Fibroblast of lung (primary cell): ENCODE measurements at regions not wholly inside any gene's neighbourhood (a gene's known extent, or its start where the extent isn't known, plus 50 kb on each side); places are given as distances from the start of the nearest gene placed in this dataset.

Experiments used
- DNase-seq, 2 donors: peaks; one replicate each; pipeline versions ENCODE4 v3.0.0 to v3.0.0-alpha.2; 2010; ENCODE audit warnings: low read depth in 2 of 2
- H2AFZ ChIP-seq: 2 replicates; pipeline ENCODE4 v1.5.1; 2012; ENCODE audit warnings: low read length, control low read depth, inconsistent platforms
- H3K27ac ChIP-seq: 2 replicates; pipeline ENCODE4 v1.5.1; 2011; ENCODE audit warnings: low read length, control low read depth; ENCODE audit not compliant: insufficient read depth
- H3K27me3 ChIP-seq: 2 replicates; pipeline ENCODE4 v1.5.1; 2011; ENCODE audit warnings: mild to moderate bottlenecking, low read length; ENCODE audit not compliant: control insufficient read depth, insufficient read depth
- H3K36me3 ChIP-seq: 2 replicates; pipeline ENCODE4 v1.5.1; 2011; ENCODE audit warnings: low read length; ENCODE audit not compliant: control insufficient read depth, insufficient read depth
- H3K4me1 ChIP-seq: 2 replicates; pipeline ENCODE4 v1.5.1; 2011; ENCODE audit warnings: low read length; ENCODE audit not compliant: control insufficient read depth, insufficient read depth; ENCODE audit errors: extremely low read depth
- H3K4me2 ChIP-seq: 2 replicates; pipeline ENCODE4 v1.5.1; 2011; ENCODE audit warnings: low read length, control low read depth; ENCODE audit not compliant: insufficient read depth; ENCODE audit errors: extremely low read depth
- H3K4me3 ChIP-seq, 4 experiments: fragments of 200-600 bp in 1 of 4; sonication (generic) in 1 of 4; replicated peaks in 1 of 4; 2 replicates each; pipeline ENCODE4 v1.5.1; 2011 to 2016; ENCODE audit warnings: low read length in 4 of 4, low read depth in 3 of 4, mild to moderate bottlenecking in 3 of 4, control low read depth in 2 of 4, inconsistent platforms in 1 of 4, mixed read lengths in 1 of 4; ENCODE audit not compliant: insufficient read depth in 1 of 4; ENCODE audit errors: control extremely low read depth in 1 of 4
- H3K79me2 ChIP-seq: 2 replicates; pipeline ENCODE4 v1.5.1; 2012; ENCODE audit warnings: mild to moderate bottlenecking, low read length, inconsistent platforms; ENCODE audit not compliant: control insufficient read depth, insufficient read depth
- H3K9ac ChIP-seq: 2 replicates; pipeline ENCODE4 v1.5.1; 2011; ENCODE audit warnings: mild to moderate bottlenecking, low read length, control low read depth; ENCODE audit not compliant: insufficient read depth
- H3K9me3 ChIP-seq: 2 replicates; pipeline ENCODE4 v1.5.1; 2012; ENCODE audit warnings: low read depth, low read length; ENCODE audit not compliant: control insufficient read depth, insufficient read depth
- H4K20me1 ChIP-seq: 2 replicates; pipeline ENCODE4 v1.5.1; 2011; ENCODE audit warnings: low read length; ENCODE audit not compliant: control insufficient read depth, insufficient read depth; ENCODE audit errors: extremely low read depth
- EZH2 ChIP-seq: IDR thresholded peaks from 2 replicates; pipeline ENCODE4 v1.5.1; 2012; ENCODE audit warnings: low read length, control low read depth, mild to moderate bottlenecking; ENCODE audit errors: missing control alignments
- TF ChIP-seq, protein P1 (sequence below), 2 donors: IDR thresholded peaks in 1 of 2; conservative IDR thresholded peaks in 1 of 2; 1 replicate in 1 of 2; 2 replicates in 1 of 2; pipeline ENCODE4 v1.5.1; 2011 to 2012; ENCODE audit warnings: low read length in 2 of 2, control low read depth in 1 of 2, inconsistent platforms in 1 of 2, low read depth in 1 of 2, mild to moderate bottlenecking in 1 of 2

DNA sequence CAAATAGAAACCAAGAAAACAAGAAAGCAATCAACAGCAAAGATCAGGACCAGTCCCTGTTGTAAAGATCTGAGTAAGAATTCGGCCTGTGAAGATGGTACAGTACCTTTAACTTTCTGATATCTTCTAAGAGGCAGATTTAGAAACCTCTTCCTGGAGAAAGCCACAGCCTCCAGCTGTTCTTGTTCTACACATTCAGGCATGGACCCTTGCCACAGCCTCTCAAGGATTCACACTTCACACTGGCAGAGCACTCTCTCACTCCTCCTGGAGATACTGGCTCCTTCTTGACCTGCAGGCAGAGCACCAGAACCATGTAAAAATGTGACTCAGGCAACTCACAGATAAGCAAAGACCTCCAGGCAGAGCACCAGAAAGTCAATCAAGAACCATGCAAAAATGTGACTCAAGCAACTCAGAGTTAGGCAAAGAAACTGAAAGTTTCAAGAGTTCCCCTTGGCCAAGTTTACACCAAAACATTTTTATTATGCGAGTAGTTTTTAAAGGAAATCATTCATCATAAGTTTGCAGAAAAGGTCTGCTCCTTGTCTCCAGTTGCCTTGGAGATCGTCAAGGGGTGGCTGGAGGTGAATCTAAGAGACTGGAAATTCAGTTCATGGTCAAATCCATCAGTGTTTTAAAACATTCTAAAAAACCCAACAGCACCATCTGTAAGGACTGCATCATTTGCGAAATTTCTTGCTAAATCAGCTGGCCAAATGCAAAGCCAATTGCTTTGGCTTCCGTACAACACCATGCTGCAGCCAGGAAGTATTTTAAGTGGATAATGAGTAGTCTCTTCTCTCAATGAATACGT, 119.3 kb upstream of the MDM1 start:
- no peak overlapping the region for H2AFZ ChIP-seq
- DNase-seq, result peak; percentile 93 to 96
- H3K9ac ChIP-seq, result no peak overlapping the region
- peak overlapping the region; percentile 30 for H3K27ac ChIP-seq
- H3K79me2 ChIP-seq, result no peaks in the 10 kb centered on the region
- no peaks in the 10 kb centered on the region for H3K27me3 ChIP-seq
- peaks cover 5% of the 10 kb centered on the region for H3K4me1 ChIP-seq
- peak overlapping the region in 2 of 4 experiments; percentile 0 to 5 for H3K4me3 ChIP-seq
- no peaks in the 10 kb centered on the region for H3K36me3 ChIP-seq
- peak overlapping the region; percentile 56 for H3K4me2 ChIP-seq
- no peaks in the 10 kb centered on the region for H3K9me3 ChIP-seq
- no peaks in the 10 kb centered on the region for H4K20me1 ChIP-seq
- TF ChIP-seq EZH2, result no peak
- TF ChIP-seq, protein P1, sequence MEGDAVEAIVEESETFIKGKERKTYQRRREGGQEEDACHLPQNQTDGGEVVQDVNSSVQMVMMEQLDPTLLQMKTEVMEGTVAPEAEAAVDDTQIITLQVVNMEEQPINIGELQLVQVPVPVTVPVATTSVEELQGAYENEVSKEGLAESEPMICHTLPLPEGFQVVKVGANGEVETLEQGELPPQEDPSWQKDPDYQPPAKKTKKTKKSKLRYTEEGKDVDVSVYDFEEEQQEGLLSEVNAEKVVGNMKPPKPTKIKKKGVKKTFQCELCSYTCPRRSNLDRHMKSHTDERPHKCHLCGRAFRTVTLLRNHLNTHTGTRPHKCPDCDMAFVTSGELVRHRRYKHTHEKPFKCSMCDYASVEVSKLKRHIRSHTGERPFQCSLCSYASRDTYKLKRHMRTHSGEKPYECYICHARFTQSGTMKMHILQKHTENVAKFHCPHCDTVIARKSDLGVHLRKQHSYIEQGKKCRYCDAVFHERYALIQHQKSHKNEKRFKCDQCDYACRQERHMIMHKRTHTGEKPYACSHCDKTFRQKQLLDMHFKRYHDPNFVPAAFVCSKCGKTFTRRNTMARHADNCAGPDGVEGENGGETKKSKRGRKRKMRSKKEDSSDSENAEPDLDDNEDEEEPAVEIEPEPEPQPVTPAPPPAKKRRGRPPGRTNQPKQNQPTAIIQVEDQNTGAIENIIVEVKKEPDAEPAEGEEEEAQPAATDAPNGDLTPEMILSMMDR (conservative IDR thresholded peaks at IDR 0.05 in 1 of 2, IDR thresholded peaks at IDR 0.05 in 1 of 2; ENCODE audit: low read depth in 1 of 2, low read length in 2 of 2), result no peak

DNA sequence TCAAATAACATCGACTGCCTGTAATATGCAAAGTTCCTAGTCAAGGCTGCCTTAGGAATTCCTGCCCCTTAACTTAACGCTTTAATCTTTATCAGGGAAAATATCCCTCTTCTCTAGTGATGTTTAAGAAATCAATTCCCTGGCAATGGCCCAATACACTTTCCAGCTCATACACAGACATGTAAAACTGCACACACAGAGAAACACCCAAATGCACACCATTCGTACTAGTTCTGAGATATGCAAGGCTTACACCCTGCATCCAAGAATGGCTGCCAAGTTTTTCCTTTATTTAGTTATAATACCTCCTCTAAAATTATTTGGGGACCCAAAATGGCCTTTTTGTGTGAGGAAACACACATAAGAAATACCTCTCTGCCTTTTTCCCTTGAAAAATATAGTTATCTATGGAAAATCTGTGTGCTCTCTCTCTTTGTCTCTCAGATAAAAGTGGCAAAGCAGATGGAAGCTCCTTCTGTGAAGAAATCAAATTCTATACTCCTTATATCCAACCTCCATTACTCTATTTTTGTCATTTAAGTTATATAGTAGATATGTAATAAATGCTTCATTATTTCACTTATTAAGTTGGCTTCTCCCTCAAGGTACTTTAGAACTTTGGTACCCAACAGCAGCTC, 120.0 kb upstream of the MDM1 start:
- Histone ChIP-seq H3K9ac (no peak overlapping the region), H3K79me2 (no peaks in the 10 kb centered on the region), H4K20me1 (no peaks in the 10 kb centered on the region), H3K27ac (no peak overlapping the region), H3K4me2 (peak overlapping the region; percentile 72), H3K36me3 (no peaks in the 10 kb centered on the region), H3K4me1 (peaks cover 5% of the 10 kb centered on the region), H3K9me3 (no peaks in the 10 kb centered on the region), H3K27me3 (no peaks in the 10 kb centered on the region), H2AFZ (no peak overlapping the region), H3K4me3 (no peak overlapping the region)
- no peak for TF ChIP-seq EZH2
- TF ChIP-seq, protein P1 (conservative IDR thresholded peaks at IDR 0.05 in 1 of 2, IDR thresholded peaks at IDR 0.05 in 1 of 2; ENCODE audit: low read depth in 1 of 2, low read length in 2 of 2), result no peak
- no peak for DNase-seq

DNA sequence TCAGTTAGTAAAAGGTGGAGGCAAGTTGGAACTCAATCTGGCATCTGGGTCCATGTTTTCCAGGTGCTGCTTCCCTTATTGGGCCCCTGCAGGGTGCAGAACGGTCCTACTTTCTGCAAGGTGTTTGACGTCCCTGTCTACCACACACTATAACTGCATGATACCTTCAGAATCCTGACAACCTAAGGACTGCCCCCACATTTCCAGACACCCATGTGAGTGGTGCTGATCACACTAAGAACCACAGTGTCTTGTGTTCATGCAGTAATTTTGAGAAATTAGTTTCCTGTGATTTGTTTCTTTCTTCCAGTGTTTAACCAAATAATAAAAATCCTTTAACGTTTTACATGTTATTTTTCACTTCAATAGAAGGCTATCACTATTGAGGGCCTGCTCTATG, 121.1 kb upstream of the MDM1 start:
- no peaks in the 10 kb centered on the region for H3K27me3 ChIP-seq
- no peak overlapping the region for H3K4me2 ChIP-seq
- no peaks in the 10 kb centered on the region for H3K79me2 ChIP-seq
- H2AFZ ChIP-seq, result no peak overlapping the region
- H3K4me3 ChIP-seq, result no peak overlapping the region
- no peak overlapping the region for H3K27ac ChIP-seq
- no peaks in the 10 kb centered on the region for H3K9me3 ChIP-seq
- H3K4me1 ChIP-seq, result peaks cover 5% of the 10 kb centered on the region
- no peak for DNase-seq
- H3K36me3 ChIP-seq, result no peaks in the 10 kb centered on the region
- no peaks in the 10 kb centered on the region for H4K20me1 ChIP-seq
- H3K9ac ChIP-seq, result no peak overlapping the region
- no peak for TF ChIP-seq EZH2
- TF ChIP-seq, protein P1 (conservative IDR thresholded peaks at IDR 0.05 in 1 of 2, IDR thresholded peaks at IDR 0.05 in 1 of 2; ENCODE audit: low read depth in 1 of 2, low read length in 2 of 2), result no peak
